ENCODE measurements at regions not wholly inside any gene's neighbourhood (a gene's known extent, or its start where the extent isn't known, plus 50 kb on each side); places are given as distances from the start of the nearest gene placed in this dataset.

DNA sequence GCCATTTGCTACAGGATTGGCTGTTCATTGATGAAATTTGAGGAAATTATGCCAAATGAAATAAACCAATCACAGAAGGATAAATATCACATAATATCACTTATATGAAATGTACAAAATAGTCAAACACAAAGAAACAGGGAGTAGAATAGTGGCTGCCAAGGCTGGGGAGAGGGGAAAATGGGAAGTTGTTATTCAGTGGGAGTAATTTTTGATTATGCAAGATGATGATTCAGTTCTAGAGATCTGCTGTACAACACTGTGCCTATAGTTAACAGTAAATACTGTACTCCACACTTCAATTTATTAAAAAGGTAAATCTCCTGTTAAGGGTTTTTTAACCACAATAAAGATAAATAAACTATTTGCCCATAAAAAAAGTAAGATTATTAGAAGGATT, 101.1 kb downstream of the TMA16 start:
- TF ChIP-seq, protein P1, sequence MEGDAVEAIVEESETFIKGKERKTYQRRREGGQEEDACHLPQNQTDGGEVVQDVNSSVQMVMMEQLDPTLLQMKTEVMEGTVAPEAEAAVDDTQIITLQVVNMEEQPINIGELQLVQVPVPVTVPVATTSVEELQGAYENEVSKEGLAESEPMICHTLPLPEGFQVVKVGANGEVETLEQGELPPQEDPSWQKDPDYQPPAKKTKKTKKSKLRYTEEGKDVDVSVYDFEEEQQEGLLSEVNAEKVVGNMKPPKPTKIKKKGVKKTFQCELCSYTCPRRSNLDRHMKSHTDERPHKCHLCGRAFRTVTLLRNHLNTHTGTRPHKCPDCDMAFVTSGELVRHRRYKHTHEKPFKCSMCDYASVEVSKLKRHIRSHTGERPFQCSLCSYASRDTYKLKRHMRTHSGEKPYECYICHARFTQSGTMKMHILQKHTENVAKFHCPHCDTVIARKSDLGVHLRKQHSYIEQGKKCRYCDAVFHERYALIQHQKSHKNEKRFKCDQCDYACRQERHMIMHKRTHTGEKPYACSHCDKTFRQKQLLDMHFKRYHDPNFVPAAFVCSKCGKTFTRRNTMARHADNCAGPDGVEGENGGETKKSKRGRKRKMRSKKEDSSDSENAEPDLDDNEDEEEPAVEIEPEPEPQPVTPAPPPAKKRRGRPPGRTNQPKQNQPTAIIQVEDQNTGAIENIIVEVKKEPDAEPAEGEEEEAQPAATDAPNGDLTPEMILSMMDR (IDR thresholded peaks at IDR 0.05), result no peak
- no peak for TF ChIP-seq POLR2A (IDR thresholded peaks at IDR 0.05)

All from heart left ventricle (tissue), 13 donors.